ENCODE measurements at regions not wholly inside any gene's neighbourhood (a gene's known extent, or its start where the extent isn't known, plus 50 kb on each side); places are given as distances from the start of the nearest gene placed in this dataset.

- intact Hi-C loops (cut with micrococcal nuclease): no loop called here
- DNase-seq: no peak
- no peak for ATAC-seq
- Mint-ChIP-seq H3K9me3 (no peaks in the 10 kb centered on the region), H3K4me1 (ENCODE audit: low read depth) (no peaks in the 10 kb centered on the region), H3K4me3 (no peak overlapping the region), H3K36me3 (ENCODE audit: low read depth) (no peaks in the 10 kb centered on the region), H3K27me3 (no peaks in the 10 kb centered on the region), H3K27ac (no peak overlapping the region)
- ChIA-PET POLR2A (interaction anchor here (0.6 kb wide), 1 partner anchor 759 kb away, joined by 3 read pairs; no protein-coding TSS in a partner anchor), CTCF (no interaction called here)
- TF ChIP-seq CTCF (IDR thresholded peaks at IDR 0.05): no peak
Observed at GRCh38 chr7:20507157-20507556, 108.3 kb upstream of the ABCB5 start.

- no peaks in the 10 kb centered on the region for H3K9me3 Mint-ChIP-seq
- no peaks in the 10 kb centered on the region for H3K36me3 Mint-ChIP-seq (ENCODE audit: low read depth)
- TF ChIP-seq CTCF (IDR thresholded peaks at IDR 0.05): no peak
- H3K4me1 Mint-ChIP-seq (ENCODE audit: low read depth): no peaks in the 10 kb centered on the region
- no peaks in the 10 kb centered on the region for H3K27me3 Mint-ChIP-seq
- no peak overlapping the region for H3K4me3 Mint-ChIP-seq
- DNase-seq (no peak), ATAC-seq (no peak)
- ChIA-PET CTCF (no interaction called here), POLR2A (no interaction called here)
- intact Hi-C loops (cut with micrococcal nuclease): no loop called here
- no peak overlapping the region for H3K27ac Mint-ChIP-seq
Observed at GRCh38 chr7:20508109-20508508, 107.4 kb upstream of the ABCB5 start.

GRCh38 chr7:20509892-20510572, 105.4 kb upstream of the ABCB5 start:
- H3K4me1 Mint-ChIP-seq (ENCODE audit: low read depth): no peaks in the 10 kb centered on the region
- intact Hi-C loops (cut with micrococcal nuclease): no loop called here
- no peaks in the 10 kb centered on the region for H3K36me3 Mint-ChIP-seq (ENCODE audit: low read depth)
- no peak for DNase-seq
- CTCF ChIA-PET: no interaction called here
- TF ChIP-seq CTCF (IDR thresholded peaks at IDR 0.05): no peak
- no peaks in the 10 kb centered on the region for H3K27me3 Mint-ChIP-seq
- no peak for ATAC-seq
- H3K27ac Mint-ChIP-seq: no peak overlapping the region
- H3K9me3 Mint-ChIP-seq: no peaks in the 10 kb centered on the region
- POLR2A ChIA-PET: no interaction called here
- no peak overlapping the region for H3K4me3 Mint-ChIP-seq

- ChIA-PET POLR2A (no interaction called here), CTCF (no interaction called here)
- no peak overlapping the region for H3K27ac Mint-ChIP-seq
- ATAC-seq (no peak), DNase-seq (no peak)
- intact Hi-C loops (cut with micrococcal nuclease): no loop called here
- H3K4me3 Mint-ChIP-seq: no peak overlapping the region
- no peaks in the 10 kb centered on the region for H3K4me1 Mint-ChIP-seq (ENCODE audit: low read depth)
- no peaks in the 10 kb centered on the region for H3K27me3 Mint-ChIP-seq
- no peaks in the 10 kb centered on the region for H3K36me3 Mint-ChIP-seq (ENCODE audit: low read depth)
- no peak for TF ChIP-seq CTCF (IDR thresholded peaks at IDR 0.05)
- H3K9me3 Mint-ChIP-seq: no peaks in the 10 kb centered on the region
Observed at GRCh38 chr7:20510573-20510900, 104.9 kb upstream of the ABCB5 start.

GRCh38 chr7:20513341-20513740, 102.1 kb upstream of the ABCB5 start:
- TF ChIP-seq CTCF (IDR thresholded peaks at IDR 0.05): no peak
- DNase-seq: no peak

More at GRCh38 chr7:20513341-20513740, 102.1 kb upstream of the ABCB5 start:
- H3K9me3 Mint-ChIP-seq: peaks cover 2% of the 10 kb centered on the region
- no peaks in the 10 kb centered on the region for H3K27me3 Mint-ChIP-seq
- no peak overlapping the region for H3K27ac Mint-ChIP-seq
- ChIA-PET POLR2A (no interaction called here), CTCF (no interaction called here)
- no peak overlapping the region for H3K4me3 Mint-ChIP-seq
- intact Hi-C loops (cut with micrococcal nuclease): no loop called here
- no peak for ATAC-seq
- no peaks in the 10 kb centered on the region for H3K4me1 Mint-ChIP-seq (ENCODE audit: low read depth)
- H3K36me3 Mint-ChIP-seq (ENCODE audit: low read depth): no peaks in the 10 kb centered on the region
